GM06990 (cell line): ENCODE measurements at regions not wholly inside any gene's neighbourhood (a gene's known extent, or its start where the extent isn't known, plus 50 kb on each side); places are given as distances from the start of the nearest gene placed in this dataset.

Experiments
- DNase-seq: peaks from one replicate; pipeline ENCODE4 v3.0.0-alpha.2; 2011; ENCODE audit not compliant: insufficient read length; ENCODE audit errors: extremely low read depth
- H3K27me3 ChIP-seq: replicated peaks from 2 replicates; pipeline ENCODE4 v1.6.0; 2011; ENCODE audit warnings: low read length; ENCODE audit not compliant: control insufficient read depth, insufficient read depth
- H3K36me3 ChIP-seq: 2 replicates; pipeline ENCODE4 v1.5.1; 2011; ENCODE audit warnings: low read length; ENCODE audit not compliant: control insufficient read depth, insufficient read depth
- H3K4me3 ChIP-seq: replicated peaks from 2 replicates; pipeline ENCODE4 v1.5.1; 2011; ENCODE audit warnings: low read depth, mild to moderate bottlenecking, control low read depth, low read length
- TF ChIP-seq, protein P1 (sequence below): IDR thresholded peaks from 2 replicates; pipeline ENCODE4 v1.5.1; 2011; ENCODE audit warnings: low read length, control low read depth, mild to moderate bottlenecking, inconsistent platforms; ENCODE audit not compliant: insufficient read depth, poor library complexity, severe bottlenecking

DNA sequence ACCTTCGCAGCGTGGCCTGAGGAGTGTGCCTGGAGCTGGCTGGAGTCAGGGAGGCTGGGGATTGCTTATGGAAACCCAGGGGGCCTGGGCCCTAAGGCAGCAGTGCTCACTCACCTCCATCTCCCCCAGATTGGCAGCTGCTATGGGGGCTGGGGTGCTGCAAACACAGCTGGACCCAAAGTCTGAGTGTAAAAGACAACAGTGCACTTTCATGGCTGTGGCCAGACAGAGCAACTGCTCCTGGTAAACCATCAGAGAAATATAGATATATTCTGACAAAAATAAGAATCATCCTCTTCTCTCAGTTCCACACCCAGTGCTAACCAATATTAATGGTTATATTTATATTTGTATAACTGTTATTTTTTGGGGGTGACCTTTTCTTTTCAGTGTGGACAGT, 123.9 kb downstream of the TENT4A start:
- no peak for DNase-seq
- TF ChIP-seq, protein P1, sequence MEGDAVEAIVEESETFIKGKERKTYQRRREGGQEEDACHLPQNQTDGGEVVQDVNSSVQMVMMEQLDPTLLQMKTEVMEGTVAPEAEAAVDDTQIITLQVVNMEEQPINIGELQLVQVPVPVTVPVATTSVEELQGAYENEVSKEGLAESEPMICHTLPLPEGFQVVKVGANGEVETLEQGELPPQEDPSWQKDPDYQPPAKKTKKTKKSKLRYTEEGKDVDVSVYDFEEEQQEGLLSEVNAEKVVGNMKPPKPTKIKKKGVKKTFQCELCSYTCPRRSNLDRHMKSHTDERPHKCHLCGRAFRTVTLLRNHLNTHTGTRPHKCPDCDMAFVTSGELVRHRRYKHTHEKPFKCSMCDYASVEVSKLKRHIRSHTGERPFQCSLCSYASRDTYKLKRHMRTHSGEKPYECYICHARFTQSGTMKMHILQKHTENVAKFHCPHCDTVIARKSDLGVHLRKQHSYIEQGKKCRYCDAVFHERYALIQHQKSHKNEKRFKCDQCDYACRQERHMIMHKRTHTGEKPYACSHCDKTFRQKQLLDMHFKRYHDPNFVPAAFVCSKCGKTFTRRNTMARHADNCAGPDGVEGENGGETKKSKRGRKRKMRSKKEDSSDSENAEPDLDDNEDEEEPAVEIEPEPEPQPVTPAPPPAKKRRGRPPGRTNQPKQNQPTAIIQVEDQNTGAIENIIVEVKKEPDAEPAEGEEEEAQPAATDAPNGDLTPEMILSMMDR: no peak
- H3K36me3 ChIP-seq: no peaks in the 10 kb centered on the region
- peaks cover 1% of the 10 kb centered on the region; the same call in 1 of the 2 replicates for H3K27me3 ChIP-seq
- H3K4me3 ChIP-seq: no peak overlapping the region

DNA sequence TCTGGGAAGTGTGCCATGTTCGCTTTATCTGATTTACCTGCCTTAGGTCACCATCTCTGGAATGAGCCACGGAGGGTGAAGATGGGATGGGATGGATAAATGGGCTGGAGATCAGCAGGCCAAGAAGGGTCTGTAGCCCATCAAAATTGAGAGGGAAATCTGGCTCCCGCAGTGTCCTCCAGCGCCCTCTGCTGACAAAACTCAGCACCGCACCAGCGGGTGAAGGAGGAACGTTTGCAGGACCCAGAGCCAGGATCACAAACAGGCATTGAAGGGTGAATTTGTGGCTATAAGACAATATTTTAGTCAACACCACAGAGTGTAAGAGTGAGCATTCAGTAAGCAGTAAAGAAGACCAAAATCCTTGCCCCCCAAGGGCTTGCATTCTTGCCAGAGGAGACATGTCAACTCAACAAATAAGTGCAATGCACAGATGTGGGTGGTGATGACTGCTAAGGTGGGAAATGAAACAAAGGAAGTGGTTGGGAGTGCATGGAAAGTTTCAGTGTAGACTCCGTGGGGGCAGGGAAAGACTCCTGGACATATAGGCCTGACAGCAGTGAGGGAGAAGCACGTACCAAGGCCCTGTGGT, 124.4 kb downstream of the TENT4A start:
- peaks cover 1% of the 10 kb centered on the region; the same call in 1 of the 2 replicates for H3K27me3 ChIP-seq
- no peaks in the 10 kb centered on the region for H3K36me3 ChIP-seq
- no peak overlapping the region for H3K4me3 ChIP-seq
- TF ChIP-seq, protein P1: peak; percentile 85
- DNase-seq: no peak

DNA sequence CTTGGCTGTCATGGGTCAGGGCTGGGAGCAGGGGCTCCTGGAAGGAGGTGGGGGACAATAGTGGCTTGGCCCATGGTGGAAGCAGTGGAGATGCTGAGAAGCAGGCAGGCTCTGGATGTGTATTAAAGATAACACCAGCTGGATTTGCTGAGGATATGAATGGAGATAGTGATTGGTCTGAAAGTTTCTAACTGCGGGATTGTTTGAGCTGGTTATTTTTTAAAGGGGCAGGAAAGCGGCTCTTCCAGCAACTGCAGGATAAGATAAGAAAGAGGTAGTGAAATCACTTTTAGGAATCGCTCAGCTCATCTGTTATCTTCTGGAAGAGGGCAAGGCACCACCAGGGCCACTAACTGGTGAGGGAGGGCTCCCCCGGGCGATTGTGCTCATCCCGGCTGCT, 125.5 kb downstream of the TENT4A start:
- TF ChIP-seq, protein P1: no peak
- Histone ChIP-seq H3K36me3 (no peaks in the 10 kb centered on the region), H3K27me3 (peaks cover 3% of the 10 kb centered on the region; the same call in 1 of the 2 replicates), H3K4me3 (no peak overlapping the region)
- no peak for DNase-seq

DNA sequence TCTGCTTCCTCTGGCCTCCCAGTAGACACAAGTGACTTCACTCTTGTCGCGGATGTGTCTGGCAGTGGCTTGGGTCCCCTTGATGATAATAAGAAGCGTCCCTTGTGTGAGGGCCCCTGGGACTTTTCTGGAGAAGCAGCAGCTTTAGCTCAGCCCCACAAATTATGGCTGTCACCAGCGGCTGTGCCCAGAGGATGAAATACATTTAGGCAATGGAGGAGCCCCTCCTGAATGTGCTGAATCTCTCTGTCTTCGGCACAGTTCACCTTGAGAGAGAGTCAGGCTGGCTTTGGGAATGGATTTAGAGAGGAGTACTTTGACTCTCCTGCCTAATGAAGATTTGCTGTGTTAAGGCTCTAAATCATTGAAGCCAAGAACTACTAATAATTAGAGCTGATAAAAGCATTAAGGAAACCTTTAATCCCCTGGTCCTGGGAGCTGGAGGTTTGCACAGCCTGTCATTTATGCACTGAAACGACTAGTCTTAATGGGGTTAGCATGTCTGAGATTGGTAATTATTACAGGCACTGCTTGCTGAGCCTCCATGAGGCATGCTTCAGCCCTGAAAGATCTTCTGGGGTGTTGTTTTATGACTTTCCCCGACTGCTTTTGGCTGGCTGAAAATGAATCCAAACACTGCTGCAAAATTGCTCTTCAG, 127.0 kb downstream of the TENT4A start:
- TF ChIP-seq, protein P1: no peak
- H3K4me3 ChIP-seq: no peak overlapping the region
- DNase-seq: no peak
- no peaks in the 10 kb centered on the region for H3K36me3 ChIP-seq
- peaks cover 3% of the 10 kb centered on the region; the same call in 1 of the 2 replicates for H3K27me3 ChIP-seq

DNA sequence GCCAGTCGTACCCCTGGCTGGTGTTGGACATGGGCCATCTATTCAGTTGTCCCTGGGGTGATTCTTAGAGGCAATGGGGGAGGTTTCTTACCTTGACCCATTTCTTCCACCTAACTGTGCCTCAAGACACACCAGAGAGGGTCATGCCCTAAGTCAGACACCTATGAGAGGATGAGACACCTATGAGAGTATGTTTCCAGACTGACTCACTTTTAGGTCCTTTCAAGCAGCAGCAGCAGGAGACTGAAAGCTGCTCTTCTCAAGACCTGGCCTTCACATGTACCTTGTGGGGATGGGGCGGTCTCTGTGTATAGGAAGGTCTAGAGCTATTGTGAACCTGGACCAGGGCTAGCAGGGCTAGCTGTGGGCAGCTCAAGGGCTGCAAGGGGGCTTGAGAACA, 130.1 kb downstream of the TENT4A start:
- no peak for DNase-seq
- no peaks in the 10 kb centered on the region for H3K36me3 ChIP-seq
- H3K27me3 ChIP-seq: peaks cover 2% of the 10 kb centered on the region; the same call in 1 of the 2 replicates
- TF ChIP-seq, protein P1: no peak
- no peak overlapping the region for H3K4me3 ChIP-seq
